Mesendoderm (in vitro differentiated cells): ENCODE measurements at regions not wholly inside any gene's neighbourhood (a gene's known extent, or its start where the extent isn't known, plus 50 kb on each side); places are given as distances from the start of the nearest gene placed in this dataset.
A peak's percentile ranks its signal among the peaks of the same experiment; 100 is the strongest.

Source experiments
- DNase-seq: peaks from one replicate; pipeline ENCODE4 v3.0.0; 2013
- H2AK5ac ChIP-seq: 2 replicates; pipeline ENCODE4 v1.6.1; 2013; ENCODE audit warnings: low read length, inconsistent platforms
- H2BK120ac ChIP-seq: 2 replicates; pipeline ENCODE4 v1.6.1; 2013; ENCODE audit warnings: low read depth, mild to moderate bottlenecking, low read length, moderate library complexity, mixed read lengths
- H2BK15ac ChIP-seq: replicated peaks from 2 replicates; pipeline ENCODE4 v1.6.1; 2013; ENCODE audit warnings: low read depth, mild to moderate bottlenecking, moderate library complexity
- H2BK5ac ChIP-seq: 2 replicates; pipeline ENCODE4 v1.6.1; 2013; ENCODE audit warnings: low read length, inconsistent platforms
- H3K18ac ChIP-seq: 2 replicates; pipeline ENCODE4 v1.6.1; 2013; ENCODE audit warnings: mild to moderate bottlenecking, low read length, mixed read lengths
- H3K23ac ChIP-seq: one replicate; pipeline ENCODE4 v1.6.1; 2013; ENCODE audit warnings: low read length
- H3K27ac ChIP-seq: 2 replicates; pipeline ENCODE4 v1.5.1; 2013; ENCODE audit warnings: low read depth, mild to moderate bottlenecking, inconsistent platforms, low read length, moderate library complexity
- H3K27me3 ChIP-seq: 2 replicates; pipeline ENCODE4 v1.6.1; 2013; ENCODE audit warnings: low read length, control low read depth, mild to moderate bottlenecking, inconsistent platforms; ENCODE audit not compliant: insufficient read depth, poor library complexity
- H3K36me3 ChIP-seq: 2 replicates; pipeline ENCODE4 v1.6.1; 2013; ENCODE audit warnings: low read length, inconsistent platforms; ENCODE audit not compliant: control insufficient read depth, insufficient read depth
- H3K4ac ChIP-seq: one replicate; pipeline ENCODE4 v1.6.1; 2013; ENCODE audit warnings: low read depth, mild to moderate bottlenecking, low read length, moderate library complexity
- H3K4me1 ChIP-seq: 2 replicates; pipeline ENCODE4 v1.6.1; 2013; ENCODE audit warnings: low read depth, low read length, inconsistent platforms; ENCODE audit not compliant: control insufficient read depth
- H3K4me2 ChIP-seq: 2 replicates; pipeline ENCODE4 v1.6.1; 2013; ENCODE audit warnings: low read length
- H3K4me3 ChIP-seq: 2 replicates; pipeline ENCODE4 v1.5.1; 2013; ENCODE audit warnings: mild to moderate bottlenecking, low read length
- H3K56ac ChIP-seq: one replicate; pipeline ENCODE4 v1.6.1; 2013; ENCODE audit warnings: low read length
- H3K79me1 ChIP-seq: 2 replicates; pipeline ENCODE4 v1.6.1; 2013; ENCODE audit warnings: low read length, inconsistent platforms
- H3K79me2 ChIP-seq: 2 replicates; pipeline ENCODE4 v1.6.1; 2013; ENCODE audit warnings: mild to moderate bottlenecking, low read length; ENCODE audit not compliant: control insufficient read depth, insufficient read depth
- H3K9ac ChIP-seq: 2 replicates; pipeline ENCODE4 v1.6.1; 2013; ENCODE audit warnings: low read length, inconsistent platforms
- H4K5ac ChIP-seq: one replicate; pipeline ENCODE4 v1.6.1; 2013; ENCODE audit warnings: low read length
- H4K8ac ChIP-seq: one replicate; pipeline ENCODE4 v1.6.1; 2013; ENCODE audit warnings: low read depth, mild to moderate bottlenecking, control low read depth, low read length, moderate library complexity
- WGBS: extraction: QIAGEN DNeasy Blood & Tissue Kit; methylation state at CpG from one replicate; pipeline ENCODE4 v1.1.7; 2013; ENCODE audit warnings: low lambda C conversion rate, missing lambda C conversion rate; ENCODE audit not compliant: insufficient coverage; ENCODE audit errors: extremely low coverage; 5-methylcytosine and 5-hydroxymethylcytosine counted together

DNA sequence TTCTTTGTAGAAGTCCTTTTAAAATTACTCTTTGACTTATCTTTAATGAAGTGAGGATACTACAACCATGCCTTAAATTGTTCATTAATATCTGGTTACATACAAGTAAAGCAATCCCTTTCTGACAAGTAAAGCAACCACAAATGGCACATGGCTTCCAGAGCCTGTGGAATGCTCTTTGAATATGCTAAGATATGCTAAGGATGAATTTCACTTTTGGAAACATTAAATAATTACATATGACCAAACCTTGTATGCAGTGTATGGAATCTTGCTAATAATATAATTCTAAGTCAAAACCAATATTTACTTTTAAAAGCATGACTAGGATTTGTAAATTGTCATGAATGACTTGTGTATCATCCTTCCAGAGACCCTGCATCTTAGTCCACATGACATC, 1711.2 kb upstream of the CELF4 start:
- Histone ChIP-seq H2BK5ac (no peak overlapping the region), H2BK15ac (no peak overlapping the region), H3K18ac (no peak overlapping the region), H3K23ac (no peak overlapping the region), H3K79me2 (no peaks in the 10 kb centered on the region), H3K36me3 (no peaks in the 10 kb centered on the region), H3K4me3 (no peak overlapping the region), H3K56ac (no peak overlapping the region), H3K79me1 (no peaks in the 10 kb centered on the region), H3K4me1 (no peaks in the 10 kb centered on the region), H3K27ac (no peak overlapping the region), H3K4ac (no peak overlapping the region), H2AK5ac (no peak overlapping the region), H2BK120ac (no peak overlapping the region), H3K4me2 (no peak overlapping the region), H4K5ac (no peak overlapping the region), H3K27me3 (no peaks in the 10 kb centered on the region), H3K9ac (no peak overlapping the region), H4K8ac (no peak overlapping the region)
- DNase-seq = no peak

DNA sequence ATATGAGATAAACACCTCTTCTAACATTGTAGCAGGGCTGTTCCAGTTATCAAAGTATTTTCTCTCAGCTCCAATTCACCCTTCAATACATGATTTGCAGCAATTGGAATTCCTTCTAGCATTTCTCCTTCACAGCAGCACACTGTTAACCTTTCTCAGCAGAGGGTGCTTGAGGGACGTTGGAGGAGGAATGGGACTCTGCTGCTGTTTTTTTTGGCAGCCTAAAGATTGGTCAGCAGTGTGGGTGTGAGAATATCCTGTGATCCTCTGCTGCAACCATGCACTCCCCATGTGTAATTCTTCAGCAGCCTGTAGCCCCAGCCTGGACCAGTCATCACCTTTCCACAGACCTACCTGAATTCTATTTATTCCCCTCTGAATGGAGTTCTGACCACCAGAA, 1708.9 kb upstream of the CELF4 start:
- no peak overlapping the region for H4K8ac ChIP-seq
- no peak overlapping the region for H3K27ac ChIP-seq
- no peak overlapping the region for H2AK5ac ChIP-seq
- no peaks in the 10 kb centered on the region for H3K27me3 ChIP-seq
- no peak overlapping the region for H4K5ac ChIP-seq
- DNase-seq = peak; percentile 19
- no peaks in the 10 kb centered on the region for H3K79me1 ChIP-seq
- H3K79me2 ChIP-seq = no peaks in the 10 kb centered on the region
- H3K4me3 ChIP-seq = no peak overlapping the region
- no peak overlapping the region for H3K18ac ChIP-seq
- H2BK120ac ChIP-seq = no peak overlapping the region
- WGBS = no CpG with 5 or more reads among the region's 1 CpG
- H2BK5ac ChIP-seq = no peak overlapping the region
- no peak overlapping the region for H3K4ac ChIP-seq
- H3K4me2 ChIP-seq = no peak overlapping the region
- no peaks in the 10 kb centered on the region for H3K4me1 ChIP-seq
- H3K56ac ChIP-seq = no peak overlapping the region
- H3K23ac ChIP-seq = no peak overlapping the region
- no peak overlapping the region for H2BK15ac ChIP-seq
- no peaks in the 10 kb centered on the region for H3K36me3 ChIP-seq
- H3K9ac ChIP-seq = no peak overlapping the region

- Histone ChIP-seq H3K9ac (no peak overlapping the region), H4K5ac (no peak overlapping the region), H3K56ac (no peak overlapping the region), H3K79me1 (no peaks in the 10 kb centered on the region), H2BK15ac (no peak overlapping the region), H3K4me3 (no peak overlapping the region), H4K8ac (no peak overlapping the region), H3K36me3 (no peaks in the 10 kb centered on the region), H3K4me2 (no peak overlapping the region), H3K4ac (no peak overlapping the region), H2AK5ac (no peak overlapping the region), H3K4me1 (no peaks in the 10 kb centered on the region), H3K79me2 (no peaks in the 10 kb centered on the region), H2BK5ac (no peak overlapping the region), H3K18ac (no peak overlapping the region), H2BK120ac (no peak overlapping the region), H3K27ac (no peak overlapping the region), H3K27me3 (no peaks in the 10 kb centered on the region), H3K23ac (no peak overlapping the region)
- WGBS = no CpG with 5 or more reads among the region's 1 CpG
- no peak for DNase-seq
These were observed 1706.6 kb upstream of the CELF4 start for GRCh38 chr18:39272230-39272629.

DNA sequence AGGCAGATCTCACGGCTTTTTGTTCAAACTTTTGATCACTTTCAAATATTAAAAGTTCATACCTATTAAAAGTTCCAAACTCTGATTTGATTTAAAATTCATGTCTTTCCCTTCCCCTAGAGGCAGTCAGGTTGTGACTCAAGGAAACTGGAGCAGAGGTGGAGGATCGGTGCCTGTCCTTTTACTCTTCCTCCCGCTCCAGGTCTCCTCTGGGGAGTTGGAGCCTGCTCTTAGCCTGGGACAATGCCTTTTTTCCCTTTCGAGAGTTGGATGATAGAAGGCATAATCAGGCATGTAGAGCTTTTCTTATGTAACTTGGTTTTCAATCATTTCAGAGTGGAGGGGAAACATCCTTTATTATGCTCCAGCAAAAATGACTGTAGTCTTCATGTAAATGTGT, 1706.1 kb upstream of the CELF4 start:
- Histone ChIP-seq H3K27me3 (no peaks in the 10 kb centered on the region), H2BK5ac (no peak overlapping the region), H3K4me3 (no peak overlapping the region), H3K4me2 (no peak overlapping the region), H3K9ac (no peak overlapping the region), H3K4ac (no peak overlapping the region), H3K4me1 (no peaks in the 10 kb centered on the region), H3K23ac (no peak overlapping the region), H3K56ac (no peak overlapping the region), H4K8ac (no peak overlapping the region), H4K5ac (no peak overlapping the region), H2AK5ac (no peak overlapping the region), H3K79me2 (no peaks in the 10 kb centered on the region), H2BK120ac (no peak overlapping the region), H3K27ac (no peak overlapping the region), H3K36me3 (no peaks in the 10 kb centered on the region), H3K18ac (no peak overlapping the region), H3K79me1 (no peaks in the 10 kb centered on the region), H2BK15ac (no peak overlapping the region)
- no peak for DNase-seq
- no CpG with 5 or more reads among the region's 4 CpGs for WGBS

GRCh38 chr18:39260565-39260964, 1695.0 kb upstream of the CELF4 start:
- H3K9ac ChIP-seq = no peak overlapping the region
- H4K8ac ChIP-seq = no peak overlapping the region
- no peak overlapping the region for H3K18ac ChIP-seq
- H3K27ac ChIP-seq = no peak overlapping the region
- no peak overlapping the region for H3K56ac ChIP-seq
- H2BK5ac ChIP-seq = no peak overlapping the region
- H3K4me3 ChIP-seq = no peak overlapping the region
- no peaks in the 10 kb centered on the region for H3K36me3 ChIP-seq
- no peak overlapping the region for H2BK120ac ChIP-seq
- H3K79me1 ChIP-seq = no peaks in the 10 kb centered on the region
- no peak overlapping the region for H3K4me2 ChIP-seq
- peak; percentile 35 for DNase-seq
- H3K4ac ChIP-seq = no peak overlapping the region
- no peak overlapping the region for H2AK5ac ChIP-seq
- H3K27me3 ChIP-seq = no peaks in the 10 kb centered on the region
- no peak overlapping the region for H3K23ac ChIP-seq
- H3K79me2 ChIP-seq = no peaks in the 10 kb centered on the region
- H3K4me1 ChIP-seq = no peaks in the 10 kb centered on the region
- no peak overlapping the region for H2BK15ac ChIP-seq
- no peak overlapping the region for H4K5ac ChIP-seq
- no CpG with 5 or more reads among the region's 1 CpG for WGBS

DNA sequence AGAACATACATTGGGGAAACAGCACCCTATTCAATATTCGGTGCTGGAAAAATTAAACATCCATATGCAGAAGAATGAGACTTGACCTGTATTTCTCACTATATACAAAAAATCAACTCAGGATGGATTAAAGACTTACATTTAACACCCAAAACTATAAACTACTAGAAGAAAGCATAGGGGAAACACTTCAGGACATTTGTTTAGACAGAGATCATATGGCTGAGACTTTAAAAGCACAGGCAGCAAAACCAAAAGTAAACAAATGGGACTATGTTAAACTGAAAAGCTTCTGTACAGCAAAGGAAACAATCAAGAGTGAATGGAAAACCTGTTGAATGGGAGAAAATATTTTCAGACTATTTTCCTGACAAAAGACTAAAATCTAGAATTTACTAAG, 1694.1 kb upstream of the CELF4 start:
- Histone ChIP-seq H3K23ac (no peak overlapping the region), H3K4me2 (no peak overlapping the region), H3K4ac (no peak overlapping the region), H2BK5ac (no peak overlapping the region), H2AK5ac (no peak overlapping the region), H3K79me2 (no peaks in the 10 kb centered on the region), H2BK120ac (no peak overlapping the region), H4K8ac (no peak overlapping the region), H3K79me1 (no peaks in the 10 kb centered on the region), H3K56ac (no peak overlapping the region), H3K4me1 (no peaks in the 10 kb centered on the region), H3K27me3 (no peaks in the 10 kb centered on the region), H3K36me3 (no peaks in the 10 kb centered on the region), H2BK15ac (no peak overlapping the region), H4K5ac (no peak overlapping the region), H3K9ac (no peak overlapping the region), H3K4me3 (no peak overlapping the region), H3K18ac (no peak overlapping the region), H3K27ac (no peak overlapping the region)
- no peak for DNase-seq
- WGBS = no CpG with 5 or more reads among the region's 1 CpG
